ENCODE measurements at regions not wholly inside any gene's neighbourhood (a gene's known extent, or its start where the extent isn't known, plus 50 kb on each side); places are given as distances from the start of the nearest gene placed in this dataset.

- DNase-seq, result no peak
These were observed 478.2 kb upstream of the CITED2 start for GRCh38 chr6:139852488-139853140.

GRCh38 chr6:139852067-139852466 is 477.6 kb upstream of the CITED2 start:
- no peak for DNase-seq

- DNase-seq, result no peak
These were observed 476.8 kb upstream of the CITED2 start for GRCh38 chr6:139851206-139851605.

GRCh38 chr6:139850512-139850911 is 476.1 kb upstream of the CITED2 start:
- DNase-seq, result no peak

GRCh38 chr6:139847457-139847813 is 473.0 kb upstream of the CITED2 start:
- DNase-seq, result no peak

- no peak for DNase-seq
These were observed 472.3 kb upstream of the CITED2 start for GRCh38 chr6:139846538-139847456.

GRCh38 chr6:139844907-139845306 is 470.5 kb upstream of the CITED2 start:
- no peak for DNase-seq

GRCh38 chr6:139841794-139842215 is 467.4 kb upstream of the CITED2 start:
- DNase-seq, result no peak

GRCh38 chr6:139839506-139840156 is 465.2 kb upstream of the CITED2 start:
- DNase-seq, result no peak

GRCh38 chr6:139834232-139834631 is 459.8 kb upstream of the CITED2 start:
- no peak for DNase-seq

- no peak for DNase-seq
These were observed 459.1 kb upstream of the CITED2 start for GRCh38 chr6:139833592-139833991.

- DNase-seq, result no peak
These were observed 458.3 kb upstream of the CITED2 start for GRCh38 chr6:139832493-139833305.

- DNase-seq, result no peak
These were observed 455.1 kb upstream of the CITED2 start for GRCh38 chr6:139829576-139829975.

GRCh38 chr6:139828751-139829519 is 454.5 kb upstream of the CITED2 start:
- no peak for DNase-seq

GRCh38 chr6:139825935-139826374 is 451.5 kb upstream of the CITED2 start:
- no peak for DNase-seq

- no peak for DNase-seq
These were observed 450.4 kb upstream of the CITED2 start for GRCh38 chr6:139824864-139825263.

GRCh38 chr6:139823808-139824126 is 449.3 kb upstream of the CITED2 start:
- DNase-seq, result no peak

- DNase-seq, result no peak
These were observed 448.8 kb upstream of the CITED2 start for GRCh38 chr6:139823099-139823807.

GRCh38 chr6:139821676-139822223 is 447.3 kb upstream of the CITED2 start:
- no peak for DNase-seq

- no peak for DNase-seq
These were observed 445.8 kb upstream of the CITED2 start for GRCh38 chr6:139820210-139820609.

GRCh38 chr6:139819776-139820175 is 445.3 kb upstream of the CITED2 start:
- DNase-seq, result no peak
